ENCODE measurements at regions not wholly inside any gene's neighbourhood (a gene's known extent, or its start where the extent isn't known, plus 50 kb on each side); places are given as distances from the start of the nearest gene placed in this dataset.

- Histone ChIP-seq H3K27me3 (ENCODE audit: control insufficient read depth, insufficient read depth, low read length) (no peaks in the 10 kb centered on the region), H3K4me3 (ENCODE audit: low read length) (no peak overlapping the region), H3K27ac (ENCODE audit: low read length) (no peak overlapping the region), H3K9me3 (ENCODE audit: control insufficient read depth, low read depth, low read length) (no peaks in the 10 kb centered on the region), H3K4me1 (ENCODE audit: control insufficient read depth, low read depth, low read length) (peaks cover 27% of the 10 kb centered on the region), H3K36me3 (ENCODE audit: control insufficient read depth, low read depth, low read length) (no peaks in the 10 kb centered on the region), H3K9ac (ENCODE audit: low read length) (no peak overlapping the region)
Observed at GRCh38 chr10:131758062-131758938, 142.5 kb upstream of the PPP2R2D start.

DNA sequence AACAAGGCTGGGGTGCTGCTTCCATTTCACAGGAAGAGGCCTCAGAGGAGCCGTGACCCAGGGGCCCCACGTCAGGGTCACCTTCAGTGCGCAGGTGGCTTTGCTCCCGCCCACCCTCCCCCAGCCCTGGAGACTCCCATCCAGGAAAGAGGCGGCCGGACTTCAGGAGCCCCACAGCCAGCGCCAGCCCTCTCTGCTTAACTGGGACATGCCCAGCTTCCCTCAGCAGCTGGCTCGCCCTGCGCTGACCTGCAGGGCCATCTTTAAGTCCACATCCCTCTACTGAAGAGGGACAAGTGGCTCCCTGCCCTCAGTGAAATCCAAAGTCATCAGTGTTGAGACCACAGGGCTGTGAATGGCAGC, 141.9 kb upstream of the PPP2R2D start:
- Histone ChIP-seq H3K27ac (ENCODE audit: low read length) (no peak overlapping the region), H3K27me3 (ENCODE audit: control insufficient read depth, insufficient read depth, low read length) (no peaks in the 10 kb centered on the region), H3K9me3 (ENCODE audit: control insufficient read depth, low read depth, low read length) (no peaks in the 10 kb centered on the region), H3K9ac (ENCODE audit: low read length) (no peak overlapping the region), H3K4me1 (ENCODE audit: control insufficient read depth, low read depth, low read length) (peaks cover 27% of the 10 kb centered on the region), H3K36me3 (ENCODE audit: control insufficient read depth, low read depth, low read length) (no peaks in the 10 kb centered on the region), H3K4me3 (ENCODE audit: low read length) (no peak overlapping the region)

- Histone ChIP-seq H3K36me3 (ENCODE audit: control insufficient read depth, low read depth, low read length) (no peaks in the 10 kb centered on the region), H3K27ac (ENCODE audit: low read length) (no peak overlapping the region), H3K4me1 (ENCODE audit: control insufficient read depth, low read depth, low read length) (peaks cover 27% of the 10 kb centered on the region), H3K27me3 (ENCODE audit: control insufficient read depth, insufficient read depth, low read length) (no peaks in the 10 kb centered on the region), H3K4me3 (ENCODE audit: low read length) (no peak overlapping the region), H3K9ac (ENCODE audit: low read length) (no peak overlapping the region), H3K9me3 (ENCODE audit: control insufficient read depth, low read depth, low read length) (no peaks in the 10 kb centered on the region)
Observed at GRCh38 chr10:131759347-131759746, 141.5 kb upstream of the PPP2R2D start.

- no peaks in the 10 kb centered on the region for H3K27me3 ChIP-seq (ENCODE audit: control insufficient read depth, insufficient read depth, low read length)
- peaks cover 27% of the 10 kb centered on the region for H3K4me1 ChIP-seq (ENCODE audit: control insufficient read depth, low read depth, low read length)
- H3K4me3 ChIP-seq (ENCODE audit: low read length) = no peak overlapping the region
- no peaks in the 10 kb centered on the region for H3K9me3 ChIP-seq (ENCODE audit: control insufficient read depth, low read depth, low read length)
- no peak overlapping the region for H3K9ac ChIP-seq (ENCODE audit: low read length)
- no peak overlapping the region for H3K27ac ChIP-seq (ENCODE audit: low read length)
- no peaks in the 10 kb centered on the region for H3K36me3 ChIP-seq (ENCODE audit: control insufficient read depth, low read depth, low read length)
Observed at GRCh38 chr10:131760416-131761166, 140.2 kb upstream of the PPP2R2D start.

- no peak overlapping the region for H3K9ac ChIP-seq (ENCODE audit: low read length)
- no peak overlapping the region for H3K4me3 ChIP-seq (ENCODE audit: low read length)
- H3K9me3 ChIP-seq (ENCODE audit: control insufficient read depth, low read depth, low read length) = no peaks in the 10 kb centered on the region
- H3K27me3 ChIP-seq (ENCODE audit: control insufficient read depth, insufficient read depth, low read length) = no peaks in the 10 kb centered on the region
- H3K36me3 ChIP-seq (ENCODE audit: control insufficient read depth, low read depth, low read length) = no peaks in the 10 kb centered on the region
- H3K4me1 ChIP-seq (ENCODE audit: control insufficient read depth, low read depth, low read length) = peaks cover 26% of the 10 kb centered on the region
- no peak overlapping the region for H3K27ac ChIP-seq (ENCODE audit: low read length)
Observed at GRCh38 chr10:131762789-131763696, 137.8 kb upstream of the PPP2R2D start.

GRCh38 chr10:131764929-131765328, 135.9 kb upstream of the PPP2R2D start:
- H3K9ac ChIP-seq (ENCODE audit: low read length) = no peak overlapping the region
- no peaks in the 10 kb centered on the region for H3K36me3 ChIP-seq (ENCODE audit: control insufficient read depth, low read depth, low read length)
- no peaks in the 10 kb centered on the region for H3K9me3 ChIP-seq (ENCODE audit: control insufficient read depth, low read depth, low read length)
- no peak overlapping the region for H3K27ac ChIP-seq (ENCODE audit: low read length)
- H3K4me3 ChIP-seq (ENCODE audit: low read length) = no peak overlapping the region
- H3K4me1 ChIP-seq (ENCODE audit: control insufficient read depth, low read depth, low read length) = peaks cover 16% of the 10 kb centered on the region
- H3K27me3 ChIP-seq (ENCODE audit: control insufficient read depth, insufficient read depth, low read length) = no peaks in the 10 kb centered on the region

GRCh38 chr10:131766096-131766495, 134.7 kb upstream of the PPP2R2D start:
- no peaks in the 10 kb centered on the region for H3K27me3 ChIP-seq (ENCODE audit: control insufficient read depth, insufficient read depth, low read length)
- H3K4me3 ChIP-seq (ENCODE audit: low read length) = no peak overlapping the region
- H3K4me1 ChIP-seq (ENCODE audit: control insufficient read depth, low read depth, low read length) = peaks cover 9% of the 10 kb centered on the region
- H3K36me3 ChIP-seq (ENCODE audit: control insufficient read depth, low read depth, low read length) = no peaks in the 10 kb centered on the region
- no peak overlapping the region for H3K27ac ChIP-seq (ENCODE audit: low read length)
- no peak overlapping the region for H3K9ac ChIP-seq (ENCODE audit: low read length)
- no peaks in the 10 kb centered on the region for H3K9me3 ChIP-seq (ENCODE audit: control insufficient read depth, low read depth, low read length)

DNA sequence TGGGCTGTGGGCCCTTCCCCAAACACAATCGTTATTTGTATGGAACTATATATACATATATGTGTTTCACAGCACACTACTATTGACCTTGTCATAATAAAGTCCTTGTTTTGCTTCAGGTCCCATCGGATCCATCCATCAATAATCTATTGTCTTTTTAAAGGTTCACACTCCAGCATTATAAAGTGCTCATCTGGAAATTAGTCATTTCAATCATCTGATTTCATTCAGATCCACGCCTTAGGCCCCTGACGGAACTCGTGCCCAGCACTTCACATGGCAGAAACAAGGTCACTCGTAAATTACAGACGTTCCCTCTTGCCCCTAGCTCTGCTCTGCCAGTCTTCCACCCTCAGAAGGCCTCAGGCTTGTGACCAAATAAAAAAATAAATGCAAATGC, 133.1 kb upstream of the PPP2R2D start:
- no peaks in the 10 kb centered on the region for H3K27me3 ChIP-seq (ENCODE audit: control insufficient read depth, insufficient read depth, low read length)
- no peak overlapping the region for H3K27ac ChIP-seq (ENCODE audit: low read length)
- H3K4me3 ChIP-seq (ENCODE audit: low read length) = no peak overlapping the region
- H3K9me3 ChIP-seq (ENCODE audit: control insufficient read depth, low read depth, low read length) = no peaks in the 10 kb centered on the region
- H3K36me3 ChIP-seq (ENCODE audit: control insufficient read depth, low read depth, low read length) = no peaks in the 10 kb centered on the region
- H3K9ac ChIP-seq (ENCODE audit: low read length) = no peak overlapping the region
- H3K4me1 ChIP-seq (ENCODE audit: control insufficient read depth, low read depth, low read length) = peaks cover 3% of the 10 kb centered on the region

DNA sequence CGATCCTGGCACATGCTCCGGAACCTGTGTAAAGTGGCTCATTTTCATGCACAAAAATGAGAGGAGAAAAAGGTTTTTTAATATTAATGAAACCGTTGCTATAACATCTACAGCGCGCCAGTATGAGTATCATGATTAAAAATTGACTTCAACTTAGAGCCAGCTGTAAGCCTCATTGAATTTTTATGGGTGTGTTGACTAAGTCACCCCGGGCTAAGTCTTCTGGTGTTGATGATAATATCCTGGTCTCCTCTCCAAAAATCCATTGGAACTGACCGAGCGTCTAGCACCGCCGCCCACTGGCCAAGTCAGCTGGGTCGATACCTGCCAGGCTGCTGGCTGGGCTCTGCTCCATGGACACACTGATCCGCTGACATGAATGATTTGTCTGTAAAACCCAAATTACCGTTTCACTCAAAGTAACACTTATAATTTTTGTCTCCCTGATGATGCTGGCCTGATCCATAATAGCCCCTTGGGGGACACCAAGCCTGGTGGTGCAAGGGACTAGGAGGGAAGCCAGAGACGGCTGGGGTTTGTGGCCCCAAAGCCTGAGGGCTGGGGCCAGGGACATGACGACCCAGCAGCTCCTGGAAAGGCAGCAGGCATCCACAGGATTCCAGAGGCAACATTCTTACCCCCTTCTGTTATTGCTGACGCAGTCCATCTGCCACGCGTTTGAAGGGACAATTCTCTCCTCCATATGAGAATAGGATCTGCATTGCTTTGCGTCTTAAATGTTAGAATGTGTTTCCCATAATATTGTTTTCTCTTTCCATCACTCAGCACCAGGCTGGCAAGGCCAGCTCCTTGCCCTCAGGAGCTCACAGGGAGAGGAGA, 131.0 kb upstream of the PPP2R2D start:
- Histone ChIP-seq H3K27me3 (ENCODE audit: control insufficient read depth, insufficient read depth, low read length) (no peaks in the 10 kb centered on the region), H3K9me3 (ENCODE audit: control insufficient read depth, low read depth, low read length) (no peaks in the 10 kb centered on the region), H3K36me3 (ENCODE audit: control insufficient read depth, low read depth, low read length) (no peaks in the 10 kb centered on the region), H3K9ac (ENCODE audit: low read length) (no peak overlapping the region), H3K4me3 (ENCODE audit: low read length) (no peak overlapping the region), H3K27ac (ENCODE audit: low read length) (no peak overlapping the region), H3K4me1 (ENCODE audit: control insufficient read depth, low read depth, low read length) (no peaks in the 10 kb centered on the region)

DNA sequence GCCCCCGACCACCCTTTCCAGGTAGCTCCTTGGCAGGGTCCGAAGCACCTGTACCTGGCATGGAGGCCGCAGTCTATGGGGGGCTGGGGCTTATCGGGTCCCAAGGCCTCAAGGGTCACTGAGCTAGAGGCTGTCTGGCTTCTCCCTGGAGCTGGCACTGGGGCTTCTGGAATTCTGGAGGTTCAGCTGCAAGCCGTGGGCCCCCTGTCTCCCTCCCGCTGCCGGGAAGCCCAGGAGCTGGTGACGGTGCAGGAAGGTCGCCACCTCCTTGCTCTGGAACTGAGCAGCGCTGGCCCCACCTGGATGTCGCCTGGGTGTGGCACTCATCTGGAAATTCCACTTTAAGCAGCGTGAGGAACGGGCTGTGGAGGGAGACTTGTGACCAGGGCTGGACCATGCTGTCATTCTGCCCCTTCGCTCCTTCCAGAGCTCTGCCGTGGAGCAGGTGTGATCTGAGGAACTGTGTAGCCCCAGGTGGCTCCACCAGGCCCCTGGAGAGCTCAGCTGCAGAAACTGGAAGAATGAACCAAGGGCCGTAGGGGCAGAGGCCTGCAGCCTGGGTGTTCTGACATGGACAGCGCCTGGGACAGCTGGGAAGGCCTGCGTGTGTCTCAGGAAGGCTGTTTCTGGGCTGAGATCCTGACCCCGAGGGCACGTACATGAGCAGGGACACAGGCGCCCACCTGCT, 129.7 kb upstream of the PPP2R2D start:
- Histone ChIP-seq H3K9me3 (ENCODE audit: control insufficient read depth, low read depth, low read length) (peaks cover 3% of the 10 kb centered on the region), H3K9ac (ENCODE audit: low read length) (no peak overlapping the region), H3K4me3 (ENCODE audit: low read length) (no peak overlapping the region), H3K36me3 (ENCODE audit: control insufficient read depth, low read depth, low read length) (no peaks in the 10 kb centered on the region), H3K4me1 (ENCODE audit: control insufficient read depth, low read depth, low read length) (no peaks in the 10 kb centered on the region), H3K27ac (ENCODE audit: low read length) (no peak overlapping the region), H3K27me3 (ENCODE audit: control insufficient read depth, insufficient read depth, low read length) (no peaks in the 10 kb centered on the region)

Measured in iPS-18a (cell line).